DMS114 treated with DMSO at 0.1 percent for 48 hours (cell line): ENCODE measurements at regions not wholly inside any gene's neighbourhood (a gene's known extent, or its start where the extent isn't known, plus 50 kb on each side); places are given as distances from the start of the nearest gene placed in this dataset.
"Not testable (repeated sequence)": the region's sequence is repeated elsewhere in the genome, so short reads cannot be mapped to it uniquely, and the experiment has no call there.

ENCODE experiments used
- DNase-seq: peaks from one replicate; lab custom pipeline; 2025; ENCODE audit not compliant: unreplicated experiment; lab: John Stamatoyannopoulos, UW

GRCh38 chr9:38342532-38342931 is 50.0 kb upstream of the ALDH1B1 start:
- no peak for DNase-seq

- no peak for DNase-seq
These were observed 50.4 kb upstream of the ALDH1B1 start for GRCh38 chr9:38342096-38342495.

DNA sequence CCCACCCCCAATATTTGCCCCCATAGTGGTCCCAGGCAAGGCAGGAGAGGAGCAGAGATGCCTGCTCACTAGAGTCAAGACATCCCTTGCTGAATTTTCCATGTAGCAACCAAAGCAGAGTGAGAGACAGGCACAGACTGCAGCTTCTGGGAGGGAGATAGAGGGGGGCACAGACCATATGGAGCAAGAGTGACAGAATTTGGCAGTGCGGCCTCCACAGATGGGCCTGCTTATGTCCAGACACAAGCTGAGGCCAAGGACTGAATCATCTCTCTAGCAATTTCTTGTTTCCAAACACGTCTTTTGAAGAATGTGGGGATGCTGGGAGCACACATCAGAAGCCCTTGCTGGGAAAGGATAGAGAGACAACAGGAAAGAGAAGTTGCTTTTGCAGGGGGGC is 53.0 kb upstream of the ALDH1B1 start:
- no peak for DNase-seq

DNA sequence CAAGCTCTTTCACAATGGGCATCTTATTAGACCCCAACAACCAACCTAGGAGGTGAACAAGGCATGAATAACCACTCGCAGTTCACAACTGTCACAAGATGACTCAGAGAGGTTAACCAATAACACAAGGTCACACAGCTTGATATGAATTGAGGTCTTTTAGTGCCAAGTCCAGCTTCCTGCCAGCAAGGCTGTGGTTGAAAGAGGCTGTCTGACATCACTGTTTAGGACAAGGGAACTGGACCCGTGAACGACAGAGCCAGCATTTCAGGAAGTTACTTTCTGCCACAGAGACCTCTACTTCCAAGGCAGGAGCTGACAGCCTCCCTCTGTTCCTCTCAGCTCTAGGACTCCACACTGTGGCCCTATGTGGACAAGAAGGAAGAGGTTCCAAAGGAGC is 53.4 kb upstream of the ALDH1B1 start:
- no peak for DNase-seq

DNA sequence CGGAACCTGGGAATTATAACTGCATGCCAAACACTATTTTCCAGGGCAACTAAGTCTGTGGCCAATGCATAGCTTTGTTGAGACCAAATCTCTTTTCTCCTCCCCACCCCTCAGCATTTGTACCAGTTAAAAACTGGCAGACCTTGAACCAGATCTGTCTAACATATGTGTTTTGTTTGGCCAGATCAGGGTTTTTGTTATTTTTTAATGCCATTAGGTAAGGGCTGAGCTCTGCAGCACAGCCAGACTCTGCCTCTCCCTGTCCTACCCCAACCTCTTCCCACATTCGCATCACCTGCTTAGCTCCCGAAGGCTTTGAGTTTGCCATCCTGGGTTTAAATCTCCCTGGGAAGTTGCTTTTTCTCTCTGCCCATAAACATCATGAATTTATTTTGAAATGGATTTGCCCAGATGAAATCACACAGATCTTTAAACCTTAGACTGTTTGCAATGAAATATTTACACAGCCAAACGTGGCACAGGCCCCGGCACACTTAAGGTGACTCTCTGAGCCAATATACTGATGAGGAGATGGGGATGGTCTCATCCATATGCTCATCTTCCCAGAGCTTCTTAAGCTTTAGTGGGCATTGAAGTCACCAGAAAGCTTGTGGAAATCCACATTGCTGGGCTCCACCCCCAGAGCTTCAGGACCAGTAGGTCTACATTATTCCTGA is 54.0 kb upstream of the ALDH1B1 start:
- no peak for DNase-seq

- no peak for DNase-seq
These were observed 54.7 kb upstream of the ALDH1B1 start for GRCh38 chr9:38337706-38338264.

DNA sequence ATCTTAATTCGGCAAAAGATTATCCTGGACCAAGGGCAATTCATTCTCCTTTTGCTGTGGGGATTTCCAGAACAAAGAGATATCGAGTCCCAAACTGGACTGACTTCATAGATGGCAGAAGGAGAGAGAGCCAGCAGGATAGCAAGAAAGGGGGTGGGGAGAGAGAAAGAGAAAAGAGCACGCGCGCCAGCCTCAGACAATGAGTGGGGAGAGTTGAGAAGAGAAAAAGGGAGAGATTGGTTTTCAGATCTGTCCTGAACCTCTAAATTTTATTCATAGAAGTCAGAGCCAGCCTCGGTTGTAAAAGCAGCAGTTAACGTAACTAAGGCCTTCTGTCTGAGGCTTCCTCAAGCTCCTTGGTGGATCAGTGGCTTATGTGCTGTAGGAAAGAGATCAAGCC is 55.3 kb upstream of the ALDH1B1 start:
- DNase-seq = no peak

DNA sequence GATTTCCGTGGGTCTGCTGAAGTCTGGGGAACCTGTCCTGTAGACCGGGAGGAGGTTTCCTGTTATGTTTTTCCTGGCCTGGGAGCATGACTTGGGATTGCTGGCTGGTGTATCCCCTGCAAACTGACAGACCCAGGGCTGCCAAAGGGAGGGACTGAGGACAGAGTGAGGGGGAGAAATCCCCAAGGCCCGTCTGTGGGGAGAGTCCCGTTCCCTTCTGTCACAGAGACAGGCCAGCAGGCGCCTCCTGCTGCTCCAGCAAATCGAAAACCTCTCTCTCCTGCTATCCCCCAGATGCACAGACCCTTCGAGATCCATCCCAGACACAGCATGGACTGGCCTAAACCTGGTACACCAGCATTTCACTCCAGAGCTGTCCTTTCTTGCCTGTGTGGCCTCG is 56.2 kb upstream of the ALDH1B1 start:
- no peak for DNase-seq

GRCh38 chr9:38335686-38336085 is 56.8 kb upstream of the ALDH1B1 start:
- DNase-seq = no peak

GRCh38 chr9:38334234-38334633 is 58.3 kb upstream of the ALDH1B1 start:
- DNase-seq = no peak

DNA sequence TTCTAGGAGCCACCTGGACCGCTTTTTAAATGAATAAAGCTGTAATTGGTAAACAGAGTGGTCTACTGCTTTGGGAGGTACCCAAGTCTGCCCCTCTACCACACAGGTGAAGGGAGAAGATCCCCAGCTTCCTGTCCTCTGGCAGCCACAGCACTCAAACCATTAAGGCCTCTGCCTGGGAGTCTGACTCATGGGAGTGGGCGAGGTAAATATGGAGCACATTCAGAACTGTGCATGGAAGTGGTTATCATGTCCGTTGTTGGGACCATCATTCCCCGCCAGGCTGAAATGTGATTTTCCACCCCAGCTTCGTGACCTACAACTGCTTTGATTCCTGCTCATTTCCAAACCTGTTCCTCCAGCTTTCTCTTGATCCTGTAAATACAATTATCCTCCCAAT is 59.5 kb upstream of the ALDH1B1 start:
- DNase-seq = no peak

- DNase-seq = no peak
These were observed 59.9 kb upstream of the ALDH1B1 start for GRCh38 chr9:38332625-38333024.

DNA sequence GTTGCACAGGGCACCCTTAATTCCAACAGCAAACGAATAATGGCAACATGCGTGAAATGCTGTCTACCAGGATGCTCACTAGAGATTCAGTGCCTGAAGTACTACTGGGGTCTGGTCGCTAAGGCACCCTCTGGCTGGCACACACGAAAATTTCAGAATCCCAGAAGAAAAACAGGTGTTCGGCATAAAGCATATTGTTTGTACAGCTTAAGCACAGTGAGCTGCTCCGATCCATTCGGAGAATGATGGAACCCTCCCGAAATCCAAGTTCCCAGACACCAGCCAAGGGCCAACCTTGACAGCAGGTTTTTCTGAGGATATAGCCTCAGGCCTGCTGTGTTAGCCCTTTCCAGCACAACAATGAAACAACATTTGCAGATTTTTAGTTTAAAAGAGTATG is 61.4 kb upstream of the ALDH1B1 start:
- no peak for DNase-seq

DNA sequence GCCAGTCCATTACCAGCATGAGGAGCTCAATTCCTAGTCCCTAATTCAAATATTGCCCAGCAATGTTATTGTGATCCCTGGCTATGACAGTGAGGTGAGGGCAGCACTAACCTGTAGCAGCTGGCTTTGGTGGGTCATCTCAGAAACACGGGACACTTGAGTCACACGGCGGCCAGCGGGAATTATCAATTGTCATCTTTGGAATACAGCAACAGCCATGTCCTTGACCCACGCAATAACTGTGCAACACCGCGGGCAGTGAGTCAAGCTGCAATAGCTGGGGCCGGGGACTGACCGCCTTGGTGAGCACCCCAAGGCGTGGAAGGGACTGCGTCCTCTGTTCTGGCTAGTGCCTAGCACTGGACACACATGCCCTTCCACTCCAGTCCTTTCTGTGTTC is 62.5 kb upstream of the ALDH1B1 start:
- DNase-seq = no peak

DNA sequence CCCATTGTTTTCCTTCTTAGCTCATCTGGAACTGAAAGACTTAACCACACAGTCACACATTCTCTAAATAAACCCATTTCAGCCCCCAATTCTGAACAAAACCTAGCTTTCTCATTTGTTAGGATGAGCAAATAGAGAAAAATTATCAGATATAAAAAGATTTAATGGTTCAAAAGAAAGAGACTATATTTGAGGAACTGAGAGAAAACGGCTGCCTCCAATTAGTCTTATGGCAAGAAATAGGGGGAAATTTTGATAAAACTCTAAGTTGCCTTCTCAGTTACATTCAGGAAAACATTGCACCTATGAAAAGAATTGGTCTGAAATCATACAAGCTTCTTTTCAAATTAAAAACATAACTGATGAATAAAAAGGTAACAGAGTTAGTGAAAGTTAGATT is 63.7 kb upstream of the ALDH1B1 start:
- no peak for DNase-seq

GRCh38 chr9:38326122-38326521 is 66.4 kb upstream of the ALDH1B1 start:
- DNase-seq = no peak

GRCh38 chr9:38324213-38324612 is 68.3 kb upstream of the ALDH1B1 start:
- DNase-seq = not testable (repeated sequence)

DNA sequence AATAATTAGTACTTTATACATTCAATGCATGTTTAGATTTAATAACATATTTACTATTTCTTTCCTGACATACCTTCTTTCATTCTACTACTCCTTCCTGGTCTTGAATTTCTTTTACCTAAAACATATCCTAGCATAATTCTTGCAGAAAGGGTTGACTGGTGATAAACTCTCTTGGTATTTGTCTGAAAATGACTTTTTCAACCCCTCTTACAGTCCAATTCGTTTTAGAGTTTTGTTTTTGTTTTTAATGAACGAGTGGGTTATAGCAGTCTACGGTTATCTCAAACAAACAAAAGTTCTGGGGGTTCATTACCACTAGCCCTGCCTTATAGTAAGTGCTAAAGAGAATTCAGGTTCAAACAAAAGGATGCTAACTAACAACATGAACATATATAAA is 69.6 kb upstream of the ALDH1B1 start:
- no peak for DNase-seq

- no peak for DNase-seq
These were observed 72.9 kb upstream of the ALDH1B1 start for GRCh38 chr9:38319496-38320173.

- no peak for DNase-seq
These were observed 73.6 kb upstream of the ALDH1B1 start for GRCh38 chr9:38318759-38319495.

GRCh38 chr9:38316166-38316780 is 76.2 kb upstream of the ALDH1B1 start:
- DNase-seq = no peak
